ENCODE measurements at regions not wholly inside any gene's neighbourhood (a gene's known extent, or its start where the extent isn't known, plus 50 kb on each side); places are given as distances from the start of the nearest gene placed in this dataset.
"Not testable (repeated sequence)": the region's sequence is repeated elsewhere in the genome, so short reads cannot be mapped to it uniquely, and the experiment has no call there.

- no peaks in the 10 kb centered on the region for H3K9me3 ChIP-seq (replicated peaks)
- no peaks in the 10 kb centered on the region for H3K4me1 ChIP-seq
- no peak for DNase-seq
- H3K27me3 ChIP-seq = no peaks in the 10 kb centered on the region
- no peak overlapping the region for H3K27ac ChIP-seq
- H3K4me3 ChIP-seq = no peak overlapping the region
- H3K36me3 ChIP-seq = no peaks in the 10 kb centered on the region
Measured at GRCh38 chr9:2425676-2426075, 195.9 kb upstream of the VLDLR start.

- no peak for DNase-seq
- H3K4me3 ChIP-seq = no peak overlapping the region
- H3K36me3 ChIP-seq = no peaks in the 10 kb centered on the region
- H3K9me3 ChIP-seq (replicated peaks) = no peaks in the 10 kb centered on the region
- no peaks in the 10 kb centered on the region for H3K4me1 ChIP-seq
- no peak overlapping the region for H3K27ac ChIP-seq
- H3K27me3 ChIP-seq = no peaks in the 10 kb centered on the region
Measured at GRCh38 chr9:2427120-2427891, 194.3 kb upstream of the VLDLR start.

GRCh38 chr9:2439957-2440356, 181.6 kb upstream of the VLDLR start:
- no peak for DNase-seq
- Histone ChIP-seq H3K27ac (no peak overlapping the region), H3K27me3 (no peaks in the 10 kb centered on the region), H3K36me3 (no peaks in the 10 kb centered on the region), H3K9me3 (replicated peaks) (0 out of 2 replicates have a peak, but pooled peaks cover 3% of the 10 kb centered on the region), H3K4me3 (no peak overlapping the region), H3K4me1 (no peaks in the 10 kb centered on the region)

GRCh38 chr9:2443933-2444332, 177.7 kb upstream of the VLDLR start:
- not testable (repeated sequence) for DNase-seq; H3K4me3 ChIP-seq; H3K9me3 ChIP-seq (replicated peaks)

GRCh38 chr9:2448193-2448738, 173.3 kb upstream of the VLDLR start:
- H3K4me3 ChIP-seq = no peak overlapping the region
- peak in 1 of 2 experiments; percentile 17 for DNase-seq
- H3K9me3 ChIP-seq (replicated peaks) = no peaks in the 10 kb centered on the region
- H3K27ac ChIP-seq = peak overlapping the region; percentile 35; the same call in 1 of the 2 replicates
- H3K36me3 ChIP-seq = no peaks in the 10 kb centered on the region
- no peaks in the 10 kb centered on the region for H3K27me3 ChIP-seq
- H3K4me1 ChIP-seq = 0 out of 2 replicates have a peak, but pooled peaks cover 3% of the 10 kb centered on the region

More at GRCh38 chr9:2443933-2444332, 177.7 kb upstream of the VLDLR start:
- not testable (repeated sequence) for H3K27ac ChIP-seq, H3K27me3 ChIP-seq, H3K36me3 ChIP-seq, H3K4me1 ChIP-seq

- no peaks in the 10 kb centered on the region for H3K27me3 ChIP-seq
- no peak overlapping the region for H3K4me3 ChIP-seq
- no peaks in the 10 kb centered on the region for H3K4me1 ChIP-seq
- no peak for DNase-seq
- H3K36me3 ChIP-seq = no peaks in the 10 kb centered on the region
- H3K9me3 ChIP-seq (replicated peaks) = no peaks in the 10 kb centered on the region
- no peak overlapping the region for H3K27ac ChIP-seq
Measured at GRCh38 chr9:2453106-2453505, 168.5 kb upstream of the VLDLR start.

- DNase-seq = no peak
- Histone ChIP-seq H3K4me3 (no peak overlapping the region), H3K9me3 (replicated peaks) (no peaks in the 10 kb centered on the region), H3K27me3 (no peaks in the 10 kb centered on the region), H3K36me3 (no peaks in the 10 kb centered on the region), H3K27ac (no peak overlapping the region), H3K4me1 (no peaks in the 10 kb centered on the region)
Measured at GRCh38 chr9:2453701-2454100, 167.9 kb upstream of the VLDLR start.

- DNase-seq = no peak
Measured at GRCh38 chr9:2459756-2460155, 161.8 kb upstream of the VLDLR start.

GRCh38 chr9:2461892-2462291, 159.7 kb upstream of the VLDLR start:
- peak; percentile 9 to 44 for DNase-seq
- H3K4me1 ChIP-seq = 0 out of 2 replicates have a peak, but pooled peaks cover 3% of the 10 kb centered on the region
- no peaks in the 10 kb centered on the region for H3K36me3 ChIP-seq
- H3K4me3 ChIP-seq = no peak overlapping the region
- no peak overlapping the region for H3K27ac ChIP-seq
- no peaks in the 10 kb centered on the region for H3K9me3 ChIP-seq (replicated peaks)
- H3K27me3 ChIP-seq = no peaks in the 10 kb centered on the region

More at GRCh38 chr9:2459756-2460155, 161.8 kb upstream of the VLDLR start:
- Histone ChIP-seq H3K36me3 (no peaks in the 10 kb centered on the region), H3K27ac (no peak overlapping the region), H3K4me1 (0 out of 2 replicates have a peak, but pooled peaks cover 3% of the 10 kb centered on the region), H3K9me3 (replicated peaks) (no peaks in the 10 kb centered on the region), H3K27me3 (no peaks in the 10 kb centered on the region), H3K4me3 (no peak overlapping the region)

GRCh38 chr9:2464624-2465023, 157.0 kb upstream of the VLDLR start:
- H3K9me3 ChIP-seq (replicated peaks) = no peaks in the 10 kb centered on the region; the same call in 1 of the 2 replicates
- no peaks in the 10 kb centered on the region for H3K36me3 ChIP-seq
- no peaks in the 10 kb centered on the region for H3K27me3 ChIP-seq
- DNase-seq = no peak
- H3K4me3 ChIP-seq = no peak overlapping the region
- no peak overlapping the region for H3K27ac ChIP-seq
- peaks cover 8% of the 10 kb centered on the region; the same call in 1 of the 2 replicates for H3K4me1 ChIP-seq

- Histone ChIP-seq H3K27me3 (no peaks in the 10 kb centered on the region), H3K9me3 (replicated peaks) (no peaks in the 10 kb centered on the region; the same call in 1 of the 2 replicates), H3K4me3 (no peak overlapping the region), H3K36me3 (no peaks in the 10 kb centered on the region), H3K4me1 (peaks cover 16% of the 10 kb centered on the region), H3K27ac (no peak overlapping the region)
- DNase-seq = no peak
Measured at GRCh38 chr9:2465516-2465915, 156.1 kb upstream of the VLDLR start.

- Histone ChIP-seq H3K27ac (no peak overlapping the region), H3K4me1 (peaks cover 19% of the 10 kb centered on the region), H3K9me3 (replicated peaks) (no peaks in the 10 kb centered on the region; the same call in 1 of the 2 replicates), H3K36me3 (no peaks in the 10 kb centered on the region), H3K27me3 (no peaks in the 10 kb centered on the region), H3K4me3 (no peak overlapping the region)
- DNase-seq = peak in 1 of 2 experiments; percentile 26
Measured at GRCh38 chr9:2465921-2466460, 155.6 kb upstream of the VLDLR start.

GRCh38 chr9:2466703-2467102, 154.9 kb upstream of the VLDLR start:
- no peak for DNase-seq
- Histone ChIP-seq H3K27ac (no peak overlapping the region), H3K4me3 (no peak overlapping the region), H3K4me1 (peaks cover 19% of the 10 kb centered on the region), H3K27me3 (no peaks in the 10 kb centered on the region), H3K9me3 (replicated peaks) (no peaks in the 10 kb centered on the region; the same call in 1 of the 2 replicates), H3K36me3 (no peaks in the 10 kb centered on the region)

- no peaks in the 10 kb centered on the region for H3K27me3 ChIP-seq
- H3K9me3 ChIP-seq (replicated peaks) = no peaks in the 10 kb centered on the region; the same call in 1 of the 2 replicates
- peaks cover 17% of the 10 kb centered on the region for H3K4me1 ChIP-seq
- H3K4me3 ChIP-seq = 0 out of 2 replicates have a peak overlapping the region, but pooled peaks have one; percentile 6
- no peaks in the 10 kb centered on the region for H3K36me3 ChIP-seq
- DNase-seq = peak; percentile 70 to 88
- H3K27ac ChIP-seq = peak overlapping the region; percentile 43
Measured at GRCh38 chr9:2469681-2470221, 151.8 kb upstream of the VLDLR start.

GRCh38 chr9:2473681-2474080, 147.9 kb upstream of the VLDLR start:
- no peak overlapping the region for H3K4me3 ChIP-seq
- no peaks in the 10 kb centered on the region for H3K27me3 ChIP-seq
- H3K9me3 ChIP-seq (replicated peaks) = no peaks in the 10 kb centered on the region
- H3K27ac ChIP-seq = no peak overlapping the region
- DNase-seq = no peak
- H3K4me1 ChIP-seq = peaks cover 28% of the 10 kb centered on the region
- no peaks in the 10 kb centered on the region for H3K36me3 ChIP-seq
